ENCODE measurements at regions not wholly inside any gene's neighbourhood (a gene's known extent, or its start where the extent isn't known, plus 50 kb on each side); places are given as distances from the start of the nearest gene placed in this dataset.
A peak's percentile ranks its signal among the peaks of the same experiment; 100 is the strongest.

DNA sequence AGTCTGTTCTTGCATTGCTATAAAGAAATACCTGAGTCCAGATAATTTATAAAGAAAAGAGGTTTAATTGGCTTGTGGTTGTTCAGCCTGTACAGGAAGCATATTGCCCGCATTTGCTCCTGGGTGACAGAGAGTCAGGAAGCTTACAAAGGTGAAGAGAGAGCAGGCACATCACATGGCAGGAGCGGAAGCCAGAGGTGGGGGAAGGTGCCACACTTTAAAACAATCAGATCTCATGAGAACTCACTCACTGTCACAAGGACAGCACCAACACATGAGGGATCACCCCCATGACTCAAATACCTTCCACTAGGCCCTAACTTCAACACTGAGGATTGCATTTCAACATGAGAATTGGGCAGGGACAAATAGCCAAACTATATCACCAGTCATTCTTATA is 124.8 kb upstream of the COL5A2 start:
- Mint-ChIP-seq H3K4me1 (peaks cover 43 to 95% (median 82%) of the 10 kb centered on the region in 7 donors), H3K9me3 (peaks cover 0 to 22% (median 0%) of the 10 kb centered on the region in 11 donors), H3K27ac (peak overlapping the region; percentile 70 to 95 (median 80)), H3K4me3 (peak overlapping the region; percentile 33 to 74 (median 68)), H3K27me3 (no peaks in the 10 kb centered on the region), H3K36me3 (peaks cover 0 to 10% (median 4%) of the 10 kb centered on the region in 5 donors)
- peak overlapping the region; percentile 26 for H3K27ac ChIP-seq (ENCODE audit: low read depth, low read length)
- H3K27me3 ChIP-seq (ENCODE audit: control insufficient read depth in 2 of 2, insufficient read depth in 2 of 2, low read length in 2 of 2) = no peaks in the 10 kb centered on the region
- intact Hi-C loops (cut with micrococcal nuclease) = loop anchor here (1.0 to 5.0 kb wide), 10 partner anchors 8 to 478 kb away; partner anchors contain the start of genes ASNSD1 (in 1 of the 2), ORMDL1 (in 1 of the 2), PMS1 (in 1 of the 2) and SLC40A1 (in 1 of the 2)
- DNase-seq (peak in 8 of 9 donors; percentile 25 to 70 (median 60)), ATAC-seq (peak; percentile 82)
- POLR2A ChIA-PET = no interaction called here
- CTCF ChIA-PET = interaction anchor here (0.6 to 1.4 kb wide), 3 partner anchors 8 to 210 kb away, joined by 3 to 5 read pairs (median 3); no protein-coding TSS in a partner anchor
- H3K4me1 ChIP-seq (ENCODE audit: control insufficient read depth in 2 of 2, insufficient read depth in 2 of 2, low read length in 2 of 2) = peaks cover 45 to 73% of the 10 kb centered on the region in 2 donors
- H3K36me3 ChIP-seq (ENCODE audit: control insufficient read depth in 2 of 3, insufficient read depth in 3 of 3, low read length in 3 of 3) = no peaks in the 10 kb centered on the region
- H3K9me3 ChIP-seq (ENCODE audit: control insufficient read depth in 2 of 3, low read length in 3 of 3) = no peaks in the 10 kb centered on the region
- H3K4me3 ChIP-seq (ENCODE audit: low read length) = no peak overlapping the region

DNA sequence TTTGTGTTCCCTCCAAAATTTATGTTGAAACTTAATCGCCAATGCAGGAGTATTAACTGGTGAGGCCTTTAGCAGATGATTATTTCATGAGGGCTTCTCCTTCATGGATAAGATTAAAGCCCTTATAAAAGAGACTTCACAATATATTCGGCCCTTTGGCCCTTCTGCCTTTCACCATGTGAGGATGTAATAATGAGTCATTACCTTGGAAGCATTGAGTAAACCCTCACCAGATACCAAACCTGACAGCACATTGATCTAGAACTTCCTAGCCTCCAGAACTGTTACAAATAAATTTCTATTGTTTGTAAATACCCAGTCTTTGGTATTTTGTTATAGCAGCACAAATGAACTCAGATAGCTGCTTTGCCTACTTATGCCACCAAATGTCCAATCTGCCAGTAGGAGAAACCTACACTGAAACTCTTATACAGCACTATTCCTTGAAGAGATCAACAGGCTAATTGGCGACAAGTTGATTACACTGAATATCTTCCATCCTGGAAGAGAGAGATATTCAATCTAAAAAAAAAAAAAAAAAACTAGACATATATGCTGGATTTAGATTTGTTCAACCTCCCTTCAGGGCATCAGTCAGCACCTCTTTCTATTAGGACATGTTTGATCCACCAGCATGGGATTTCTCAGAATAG is 125.9 kb upstream of the COL5A2 start:
- peak overlapping the region in 6 of 9 donors; percentile 17 to 95 (median 76) for H3K27ac Mint-ChIP-seq
- no peak for ATAC-seq

DNA sequence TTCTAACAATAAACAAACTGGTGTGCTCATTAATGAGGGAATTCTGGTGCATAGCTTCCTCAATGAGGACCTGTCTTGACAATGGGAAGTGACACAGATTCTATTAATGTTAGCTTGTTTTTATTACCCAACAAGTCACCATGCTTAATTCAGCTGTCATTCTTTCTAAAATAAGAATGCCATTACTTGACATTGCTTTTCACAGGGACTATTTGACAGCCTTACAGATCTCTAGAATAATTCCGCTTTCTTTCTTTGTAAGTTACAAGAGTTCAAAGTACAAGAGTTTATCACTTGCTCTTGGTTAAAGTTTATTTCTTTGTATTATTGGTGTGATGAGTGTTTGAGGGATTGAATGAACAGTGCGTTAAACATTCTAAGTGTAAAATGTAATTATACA is 127.0 kb upstream of the COL5A2 start:
- peaks cover 28 to 94% (median 75%) of the 10 kb centered on the region in 7 donors for H3K4me1 Mint-ChIP-seq
- ChIA-PET CTCF (no interaction called here), POLR2A (no interaction called here)
- DNase-seq (no peak), ATAC-seq (no peak)
- H3K9me3 ChIP-seq (ENCODE audit: control insufficient read depth in 2 of 3, low read length in 3 of 3) = no peaks in the 10 kb centered on the region
- H3K9me3 Mint-ChIP-seq = peaks cover 0 to 7% (median 0%) of the 10 kb centered on the region in 11 donors
- H3K4me1 ChIP-seq (ENCODE audit: control insufficient read depth in 2 of 2, insufficient read depth in 2 of 2, low read length in 2 of 2) = peaks cover 29 to 59% of the 10 kb centered on the region in 2 donors
- peak overlapping the region in 2 of 10 donors; percentile 18 to 25 for H3K4me3 Mint-ChIP-seq
- H3K4me3 ChIP-seq (ENCODE audit: low read length) = no peak overlapping the region
- peaks cover 0 to 6% (median 0%) of the 10 kb centered on the region in 5 donors for H3K36me3 Mint-ChIP-seq
- H3K27ac ChIP-seq (ENCODE audit: low read depth, low read length) = no peak overlapping the region
- no peaks in the 10 kb centered on the region for H3K27me3 Mint-ChIP-seq
- no peaks in the 10 kb centered on the region for H3K36me3 ChIP-seq (ENCODE audit: control insufficient read depth in 2 of 3, insufficient read depth in 3 of 3, low read length in 3 of 3)
- peak overlapping the region in 3 of 9 donors; percentile 36 to 78 (median 68) for H3K27ac Mint-ChIP-seq
- intact Hi-C loops (cut with micrococcal nuclease) = no loop called here
- no peaks in the 10 kb centered on the region for H3K27me3 ChIP-seq (ENCODE audit: control insufficient read depth in 2 of 2, insufficient read depth in 2 of 2, low read length in 2 of 2)

More for the DNA sequence above, 125.9 kb upstream of the COL5A2 start:
- no peaks in the 10 kb centered on the region for H3K36me3 ChIP-seq (ENCODE audit: control insufficient read depth in 2 of 3, insufficient read depth in 3 of 3, low read length in 3 of 3)
- no peak overlapping the region for H3K4me3 ChIP-seq (ENCODE audit: low read length)
- H3K27me3 Mint-ChIP-seq = no peaks in the 10 kb centered on the region
- no peak for DNase-seq
- peak overlapping the region; percentile 26 for H3K27ac ChIP-seq (ENCODE audit: low read depth, low read length)
- H3K9me3 ChIP-seq (ENCODE audit: control insufficient read depth in 2 of 3, low read length in 3 of 3) = no peaks in the 10 kb centered on the region
- ChIA-PET CTCF (no interaction called here), POLR2A (no interaction called here)
- H3K4me1 Mint-ChIP-seq = peaks cover 37 to 95% (median 80%) of the 10 kb centered on the region in 7 donors
- peaks cover 39 to 68% of the 10 kb centered on the region in 2 donors for H3K4me1 ChIP-seq (ENCODE audit: control insufficient read depth in 2 of 2, insufficient read depth in 2 of 2, low read length in 2 of 2)
- no peaks in the 10 kb centered on the region for H3K27me3 ChIP-seq (ENCODE audit: control insufficient read depth in 2 of 2, insufficient read depth in 2 of 2, low read length in 2 of 2)
- H3K9me3 Mint-ChIP-seq = peaks cover 0 to 13% (median 0%) of the 10 kb centered on the region in 11 donors
- H3K36me3 Mint-ChIP-seq = peaks cover 0 to 8% (median 4%) of the 10 kb centered on the region in 5 donors
- peak overlapping the region in 3 of 10 donors; percentile 10 to 74 (median 16) for H3K4me3 Mint-ChIP-seq
- intact Hi-C loops (cut with micrococcal nuclease) = loop anchor here in 1 of 2 donors (2.0 kb wide), 1 partner anchor 41 kb away; no protein-coding TSS in a partner anchor

DNA sequence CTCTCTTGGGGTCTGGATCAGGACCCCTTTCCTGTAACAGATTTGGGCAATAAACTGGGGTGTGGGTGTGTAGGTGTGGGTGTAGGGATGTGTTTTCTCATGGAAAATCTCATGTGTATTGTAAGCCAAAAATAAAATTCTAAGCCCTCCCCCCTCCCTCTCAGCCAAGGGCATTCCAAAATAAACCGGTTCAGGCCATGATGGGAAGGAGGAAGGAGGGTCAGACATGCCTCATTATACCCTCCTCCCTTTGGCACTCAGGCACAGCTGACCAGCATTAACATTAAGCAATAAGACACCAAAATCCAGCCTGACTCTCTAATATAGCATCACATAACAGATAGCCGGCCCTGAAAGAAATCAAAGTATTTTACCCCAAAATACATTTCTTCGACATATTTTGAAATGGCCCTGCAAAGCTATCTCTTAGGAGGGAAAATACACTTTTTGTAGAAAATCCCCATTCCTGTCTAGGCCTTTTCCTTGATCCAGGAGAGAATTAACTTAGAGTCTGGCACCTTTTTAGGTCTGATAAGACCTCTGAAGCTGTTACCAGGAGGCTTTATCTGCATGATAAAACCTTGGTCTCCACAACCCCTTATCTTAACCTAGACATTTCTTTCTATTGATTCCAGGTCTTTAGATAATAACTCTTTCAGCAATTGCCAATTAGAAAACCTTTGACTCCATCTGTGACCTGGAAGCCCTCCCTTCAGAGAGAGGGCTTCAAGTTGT is 128.7 kb upstream of the COL5A2 start:
- ATAC-seq (no peak), DNase-seq (no peak)
- Mint-ChIP-seq H3K4me3 (no peak overlapping the region), H3K4me1 (peaks cover 24 to 96% (median 78%) of the 10 kb centered on the region in 7 donors), H3K9me3 (peaks cover 0 to 7% (median 0%) of the 10 kb centered on the region in 11 donors), H3K27ac (no peak overlapping the region), H3K36me3 (peaks cover 0 to 6% (median 0%) of the 10 kb centered on the region in 5 donors), H3K27me3 (no peaks in the 10 kb centered on the region)
- intact Hi-C loops (cut with micrococcal nuclease) = no loop called here
- Histone ChIP-seq H3K27ac (ENCODE audit: low read depth, low read length) (no peak overlapping the region), H3K4me1 (ENCODE audit: control insufficient read depth in 2 of 2, insufficient read depth in 2 of 2, low read length in 2 of 2) (peaks cover 21 to 59% of the 10 kb centered on the region in 2 donors), H3K4me3 (ENCODE audit: low read length) (no peak overlapping the region), H3K36me3 (ENCODE audit: control insufficient read depth in 2 of 3, insufficient read depth in 3 of 3, low read length in 3 of 3) (no peaks in the 10 kb centered on the region), H3K27me3 (ENCODE audit: control insufficient read depth in 2 of 2, insufficient read depth in 2 of 2, low read length in 2 of 2) (no peaks in the 10 kb centered on the region), H3K9me3 (ENCODE audit: control insufficient read depth in 2 of 3, low read length in 3 of 3) (no peaks in the 10 kb centered on the region)
- POLR2A ChIA-PET = no interaction called here
- CTCF ChIA-PET = no interaction called here

DNA sequence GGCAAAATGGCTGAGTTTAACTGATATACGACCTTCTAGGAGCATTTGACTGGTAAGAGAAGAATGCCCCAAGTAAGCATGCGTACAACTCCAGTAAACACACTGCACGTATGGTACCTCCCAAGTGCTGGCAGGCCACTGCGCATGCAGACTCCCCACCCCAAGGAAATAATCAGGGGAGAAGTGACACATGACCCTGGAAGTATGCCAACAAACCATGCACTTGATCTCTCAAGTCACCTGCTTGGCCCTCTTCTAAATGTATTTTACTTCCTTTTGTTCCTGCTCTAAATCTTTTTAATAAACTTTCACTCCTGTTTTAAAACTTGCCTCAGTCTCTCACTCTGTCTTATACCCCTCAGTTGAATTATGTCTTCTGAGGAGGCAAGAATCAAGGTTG is 129.8 kb upstream of the COL5A2 start:
- H3K27me3 Mint-ChIP-seq = no peaks in the 10 kb centered on the region
- Histone ChIP-seq H3K4me1 (ENCODE audit: control insufficient read depth in 2 of 2, insufficient read depth in 2 of 2, low read length in 2 of 2) (peaks cover 10 to 58% of the 10 kb centered on the region in 2 donors), H3K27me3 (ENCODE audit: control insufficient read depth in 2 of 2, insufficient read depth in 2 of 2, low read length in 2 of 2) (no peaks in the 10 kb centered on the region), H3K36me3 (ENCODE audit: control insufficient read depth in 2 of 3, insufficient read depth in 3 of 3, low read length in 3 of 3) (no peaks in the 10 kb centered on the region), H3K4me3 (ENCODE audit: low read length) (no peak overlapping the region), H3K27ac (ENCODE audit: low read depth, low read length) (no peak overlapping the region), H3K9me3 (ENCODE audit: control insufficient read depth in 2 of 3, low read length in 3 of 3) (no peaks in the 10 kb centered on the region)
- peaks cover 15 to 96% (median 78%) of the 10 kb centered on the region in 7 donors for H3K4me1 Mint-ChIP-seq
- DNase-seq (no peak), ATAC-seq (no peak)
- peaks cover 0 to 5% (median 0%) of the 10 kb centered on the region in 5 donors for H3K36me3 Mint-ChIP-seq
- peak overlapping the region in 3 of 9 donors; percentile 25 to 66 (median 61) for H3K27ac Mint-ChIP-seq
- intact Hi-C loops (cut with micrococcal nuclease) = no loop called here
- POLR2A ChIA-PET = no interaction called here
- H3K9me3 Mint-ChIP-seq = peaks cover 0 to 3% (median 0%) of the 10 kb centered on the region in 11 donors
- H3K4me3 Mint-ChIP-seq = peak overlapping the region in 2 of 10 donors; percentile 53 to 66
- CTCF ChIA-PET = no interaction called here

DNA sequence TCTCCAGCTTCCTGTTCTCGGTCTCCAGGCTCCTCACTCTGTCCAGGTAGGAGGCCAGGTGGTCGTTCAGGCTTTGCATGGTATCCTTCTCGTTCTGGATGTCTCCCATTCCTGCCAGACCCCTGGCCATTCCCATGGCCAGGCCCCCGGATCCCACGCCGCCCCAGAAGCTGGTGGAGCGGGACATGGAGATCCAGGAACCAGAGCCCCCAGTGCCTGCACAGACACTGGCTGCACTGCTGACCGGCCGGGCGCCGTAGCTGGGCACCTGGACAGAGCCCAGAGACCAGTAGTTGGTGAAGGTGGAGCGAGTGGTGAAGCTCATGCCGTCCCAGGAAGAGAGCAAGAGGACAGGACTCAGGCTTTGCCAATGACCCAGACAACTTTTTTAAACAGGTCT is 129.1 kb upstream of the WDR75 start:
- peaks cover 4 to 37% of the 10 kb centered on the region in 2 donors for H3K4me1 ChIP-seq (ENCODE audit: control insufficient read depth in 2 of 2, insufficient read depth in 2 of 2, low read length in 2 of 2)
- no peaks in the 10 kb centered on the region for H3K9me3 ChIP-seq (ENCODE audit: control insufficient read depth in 2 of 3, low read length in 3 of 3)
- peak overlapping the region in 6 of 10 donors; percentile 36 to 75 (median 59) for H3K4me3 Mint-ChIP-seq
- H3K36me3 ChIP-seq (ENCODE audit: control insufficient read depth in 2 of 3, insufficient read depth in 3 of 3, low read length in 3 of 3) = no peaks in the 10 kb centered on the region
- no peaks in the 10 kb centered on the region for H3K27me3 ChIP-seq (ENCODE audit: control insufficient read depth in 2 of 2, insufficient read depth in 2 of 2, low read length in 2 of 2)
- ATAC-seq = no peak
- no peak overlapping the region for H3K27ac ChIP-seq (ENCODE audit: low read depth, low read length)
- DNase-seq = no peak
- ChIA-PET POLR2A (interaction anchor here (0.6 kb wide), 1 partner anchor 350 kb away, joined by 4 read pairs; no protein-coding TSS in a partner anchor), CTCF (interaction anchor here (0.8 to 1.1 kb wide), 2 partner anchors 9 to 168 kb away, joined by 3 to 4 read pairs; no protein-coding TSS in a partner anchor)
- H3K27ac Mint-ChIP-seq = peak overlapping the region in 6 of 9 donors; percentile 25 to 81 (median 74)
- no peaks in the 10 kb centered on the region for H3K36me3 Mint-ChIP-seq
- intact Hi-C loops (cut with micrococcal nuclease) = loop anchor here in 1 of 2 donors (1.0 to 2.0 kb wide), 2 partner anchors 8 to 13 kb away; no protein-coding TSS in a partner anchor
- no peaks in the 10 kb centered on the region for H3K27me3 Mint-ChIP-seq
- peaks cover 10 to 79% (median 62%) of the 10 kb centered on the region in 7 donors for H3K4me1 Mint-ChIP-seq
- peaks cover 0 to 5% (median 0%) of the 10 kb centered on the region in 11 donors for H3K9me3 Mint-ChIP-seq
- H3K4me3 ChIP-seq (ENCODE audit: low read length) = no peak overlapping the region

All from naive thymus-derived CD4-positive, alpha-beta T cell (primary cell).